ENCODE measurements at regions not wholly inside any gene's neighbourhood (a gene's known extent, or its start where the extent isn't known, plus 50 kb on each side); places are given as distances from the start of the nearest gene placed in this dataset.
A peak's percentile ranks its signal among the peaks of the same experiment; 100 is the strongest.
"Not testable (repeated sequence)": the region's sequence is repeated elsewhere in the genome, so short reads cannot be mapped to it uniquely, and the experiment has no call there.

DNA sequence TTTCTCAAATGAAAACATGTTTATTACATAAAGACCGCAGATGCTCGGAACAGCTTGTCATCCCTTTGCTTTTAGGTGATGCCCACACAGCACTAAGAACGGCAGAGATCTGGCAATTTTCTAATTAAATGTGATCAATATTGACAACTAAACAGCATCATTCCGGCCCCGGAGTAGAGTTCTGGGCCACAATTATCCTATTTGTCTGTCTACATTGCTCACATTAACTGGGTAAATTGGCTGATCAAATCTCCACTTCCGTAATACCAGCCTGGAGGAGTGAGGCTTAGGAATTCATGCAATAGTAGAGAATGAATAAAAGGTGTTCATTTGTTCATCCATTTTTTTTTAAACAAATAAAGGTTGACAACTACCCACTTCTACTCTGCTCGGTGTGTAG is 245.1 kb upstream of the C9orf72 start:
- no peak for DNase-seq (ENCODE audit: low read depth)

DNA sequence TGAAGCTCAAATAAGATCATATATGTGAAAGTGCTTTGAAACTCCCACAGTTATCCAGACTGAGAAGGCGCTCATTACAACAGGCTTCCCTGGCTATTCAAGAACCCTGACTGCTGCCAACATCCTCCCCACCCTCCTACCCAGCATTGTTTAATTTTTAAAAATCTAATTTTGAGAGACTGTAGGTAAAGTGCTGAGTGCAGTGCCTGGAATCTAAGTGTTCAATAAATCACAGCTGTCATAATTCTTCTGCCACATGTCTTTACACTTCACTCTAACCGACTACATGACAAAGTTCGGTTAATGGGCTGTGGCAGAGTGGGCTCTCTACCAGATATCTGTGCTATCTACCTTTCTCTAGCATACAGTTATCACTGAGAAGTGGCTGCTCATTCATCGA is 255.6 kb upstream of the C9orf72 start:
- DNase-seq (ENCODE audit: low read depth): no peak

GRCh38 chr9:27829621-27830020 is 256.3 kb upstream of the C9orf72 start:
- DNase-seq (ENCODE audit: low read depth): no peak

- DNase-seq (ENCODE audit: low read depth): not testable (repeated sequence)
Observed at GRCh38 chr9:27832108-27832507, 258.8 kb upstream of the C9orf72 start.

GRCh38 chr9:27835286-27835685 is 262.0 kb upstream of the C9orf72 start:
- DNase-seq (ENCODE audit: low read depth): no peak

- DNase-seq (ENCODE audit: low read depth): no peak
Observed at GRCh38 chr9:27835746-27836145, 262.5 kb upstream of the C9orf72 start.

DNA sequence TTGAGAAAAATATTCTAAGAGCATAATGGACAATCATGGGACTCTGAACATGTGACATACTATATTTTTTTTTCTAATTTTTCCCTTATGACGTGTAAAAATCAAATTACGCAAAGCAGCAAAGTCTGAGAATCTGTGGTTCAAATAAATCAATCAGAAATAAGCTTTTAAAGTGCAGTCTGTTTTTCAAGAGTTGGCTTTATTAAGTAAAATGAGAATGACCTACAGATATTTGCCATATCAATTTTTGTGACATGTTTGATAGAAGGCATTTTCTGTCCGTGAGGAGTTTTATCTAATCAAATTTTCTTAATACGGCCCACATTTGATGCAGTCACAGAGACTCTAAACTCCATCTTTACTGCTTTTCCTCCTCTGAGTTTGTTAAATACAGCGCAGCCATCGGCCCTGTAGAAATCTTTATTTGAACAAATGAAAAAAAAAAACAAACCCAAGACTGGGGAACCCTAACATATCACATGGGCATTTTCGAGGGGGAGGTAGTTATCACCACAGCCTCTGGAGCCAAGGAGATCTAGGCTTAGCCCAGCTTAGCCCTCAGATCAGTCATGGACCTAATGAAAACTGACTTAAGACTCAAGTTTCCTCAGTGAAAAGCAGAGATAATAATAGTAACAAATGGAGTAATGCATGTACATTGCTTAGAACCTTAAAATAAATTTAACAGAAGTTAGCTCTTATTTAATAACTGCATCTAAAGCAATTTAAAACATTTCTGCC is 263.6 kb upstream of the C9orf72 start:
- DNase-seq (ENCODE audit: low read depth): no peak

GRCh38 chr9:27838876-27839275 is 265.6 kb upstream of the C9orf72 start:
- no peak for DNase-seq (ENCODE audit: low read depth)

GRCh38 chr9:27839767-27840166 is 266.5 kb upstream of the C9orf72 start:
- DNase-seq (ENCODE audit: low read depth): not testable (repeated sequence)

DNA sequence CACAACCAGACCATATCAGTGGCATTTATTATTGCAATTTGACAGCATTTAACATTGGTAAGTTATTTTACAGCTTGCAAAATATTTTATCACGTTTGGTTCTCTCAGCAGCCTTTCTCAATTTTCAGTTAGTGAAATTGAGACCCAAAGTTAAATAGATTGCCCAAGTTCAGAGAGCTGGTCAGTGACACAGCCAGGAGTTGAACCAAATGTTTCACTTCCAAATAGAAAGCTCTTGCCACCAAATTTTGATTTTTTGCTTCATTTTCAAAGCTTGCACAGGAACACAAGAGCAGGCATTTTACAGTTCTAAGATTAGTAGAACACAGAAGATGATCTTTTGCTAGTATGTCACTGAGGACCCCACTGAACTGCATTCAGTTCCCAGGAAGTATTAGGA is 271.5 kb upstream of the C9orf72 start:
- DNase-seq (ENCODE audit: low read depth): no peak

DNA sequence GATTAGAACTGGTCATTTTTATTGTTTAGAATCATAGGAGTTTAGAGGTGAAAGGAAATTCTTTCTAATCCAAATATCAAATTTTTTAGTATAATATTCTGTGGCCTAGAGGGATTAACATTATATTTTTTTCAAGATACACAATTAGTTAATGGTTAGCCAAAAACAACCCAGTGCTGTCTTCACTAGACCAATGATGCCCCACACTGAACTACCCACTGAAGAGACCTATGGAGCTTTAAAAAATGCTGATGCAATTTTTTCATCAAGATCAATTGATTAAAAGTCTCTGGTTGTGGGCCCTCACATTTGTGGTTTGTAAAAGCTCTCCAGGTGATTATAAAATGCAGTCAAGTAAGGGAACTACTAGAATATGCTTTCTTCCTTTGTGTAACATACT is 274.1 kb upstream of the C9orf72 start:
- DNase-seq (ENCODE audit: low read depth): no peak

DNA sequence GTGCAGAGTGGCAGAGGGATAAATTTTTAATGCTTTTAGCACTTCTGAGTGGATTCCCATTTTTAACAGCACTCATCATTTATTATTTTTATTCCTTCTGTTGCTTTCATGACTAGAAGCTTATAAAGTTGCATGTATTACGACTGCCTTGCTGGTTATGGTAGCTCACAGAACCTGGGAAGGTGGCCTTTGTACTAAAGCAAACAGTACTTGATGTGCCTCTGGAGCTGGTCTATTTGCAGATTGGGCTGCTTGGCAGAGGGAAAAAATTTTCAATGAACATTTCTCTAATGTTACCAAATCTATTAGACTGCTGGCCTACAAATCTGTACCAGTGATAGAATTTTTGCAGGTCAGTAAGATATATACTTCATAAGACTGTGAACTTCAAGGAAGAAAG is 274.5 kb upstream of the C9orf72 start:
- DNase-seq (ENCODE audit: low read depth): no peak

DNA sequence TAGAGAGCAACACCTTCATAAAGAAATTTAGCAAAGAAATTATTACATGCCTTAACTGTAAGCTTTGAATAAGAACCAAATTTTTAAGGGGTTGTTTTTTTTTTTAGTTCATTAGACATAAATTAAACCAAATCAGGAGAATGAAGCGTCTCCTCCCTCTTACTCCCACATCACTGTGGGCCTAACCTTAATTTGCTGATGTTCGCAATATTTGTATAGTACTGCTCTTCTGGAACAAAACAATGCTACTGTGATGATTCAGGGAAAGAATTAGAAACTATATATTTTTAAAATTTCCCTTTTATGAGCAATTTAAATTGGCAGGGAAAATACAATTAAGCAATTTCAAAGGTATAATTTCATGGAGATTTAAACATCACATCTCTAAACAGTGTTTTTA is 275.0 kb upstream of the C9orf72 start:
- no peak for DNase-seq (ENCODE audit: low read depth)

- no peak for DNase-seq (ENCODE audit: low read depth)
Observed at GRCh38 chr9:27851858-27852257, 278.6 kb upstream of the C9orf72 start.

DNA sequence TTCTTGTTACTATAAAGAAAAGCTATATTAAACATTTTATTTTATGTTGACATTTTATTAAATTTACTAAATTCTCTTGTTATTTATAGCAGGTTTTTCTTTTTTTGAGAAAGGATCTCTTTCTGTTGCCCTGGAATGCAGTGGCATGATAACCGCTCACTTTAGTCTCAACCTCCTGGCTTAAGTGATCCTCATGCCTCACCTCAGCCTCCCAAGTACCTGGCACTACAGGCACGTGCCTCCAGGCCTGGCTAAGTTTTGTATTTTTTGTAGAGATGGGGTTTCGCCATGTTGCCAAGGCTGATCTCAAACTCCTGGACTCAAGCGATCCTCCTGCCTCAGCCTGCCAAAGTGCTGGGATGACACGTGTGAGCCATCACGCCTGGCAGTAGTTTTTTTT is 280.2 kb upstream of the C9orf72 start:
- DNase-seq (ENCODE audit: low read depth): no peak

DNA sequence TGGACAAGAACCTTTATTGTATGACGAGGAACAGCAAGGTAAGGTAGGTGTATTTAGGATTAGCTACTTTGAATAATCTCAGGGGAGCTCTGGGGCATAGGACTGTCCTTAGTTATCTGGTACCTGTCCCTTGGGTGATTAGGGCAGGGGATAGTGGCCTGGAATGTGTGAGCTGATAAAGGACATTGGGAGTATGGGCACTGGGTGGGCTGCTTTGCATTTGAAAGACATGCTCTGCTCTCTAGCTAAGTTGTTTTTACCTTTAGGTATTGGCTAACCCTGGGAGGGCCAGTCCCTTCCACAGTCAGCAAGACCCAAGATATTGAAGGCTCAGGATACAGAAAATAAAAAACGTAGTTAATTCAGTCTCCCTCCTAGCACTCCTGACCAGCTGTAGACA is 282.8 kb upstream of the C9orf72 start:
- DNase-seq (ENCODE audit: low read depth): no peak

- DNase-seq (ENCODE audit: low read depth): no peak
Observed at GRCh38 chr9:27856748-27857147, 283.5 kb upstream of the C9orf72 start.

- DNase-seq (ENCODE audit: low read depth): peak; percentile 3
Observed at GRCh38 chr9:27861887-27862286, 288.6 kb upstream of the C9orf72 start.

DNA sequence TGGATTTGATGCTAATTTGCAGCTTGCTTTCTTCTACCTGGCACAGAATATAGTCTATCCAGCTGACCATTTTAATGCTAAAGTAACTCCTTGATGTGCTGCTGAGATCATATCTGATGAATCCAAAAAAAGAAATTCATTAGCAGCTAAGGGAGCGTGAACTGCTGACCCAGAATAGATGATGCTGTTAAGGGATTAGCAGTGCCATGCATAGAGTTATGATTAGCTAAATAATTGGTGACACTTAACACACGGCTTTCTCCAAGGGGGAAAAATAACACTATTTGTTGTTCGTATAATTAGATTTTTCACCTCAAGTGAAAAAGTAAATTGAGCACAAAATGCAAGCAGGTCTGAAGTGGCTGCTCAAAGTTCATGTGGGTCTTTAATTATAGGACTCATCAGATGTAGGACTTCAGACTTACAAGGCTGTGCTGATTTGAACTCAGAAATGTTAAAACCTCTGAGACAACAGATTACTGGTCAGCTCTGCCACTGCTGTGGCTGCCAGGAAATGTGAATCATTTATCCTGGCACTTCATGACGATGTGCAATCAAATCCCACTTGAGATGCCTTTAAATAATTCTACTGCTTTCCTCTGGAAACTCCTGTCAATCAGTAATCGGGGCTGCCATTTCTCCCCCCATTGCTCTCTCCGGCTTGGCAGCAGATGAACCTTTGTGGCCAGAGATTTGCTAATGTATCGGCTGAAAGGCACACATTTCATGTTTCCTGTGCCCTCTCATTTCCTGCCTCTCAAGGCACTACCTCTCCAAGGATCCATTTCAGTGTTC is 291.6 kb upstream of the C9orf72 start:
- peak; percentile 63 for DNase-seq (ENCODE audit: low read depth)

DNA sequence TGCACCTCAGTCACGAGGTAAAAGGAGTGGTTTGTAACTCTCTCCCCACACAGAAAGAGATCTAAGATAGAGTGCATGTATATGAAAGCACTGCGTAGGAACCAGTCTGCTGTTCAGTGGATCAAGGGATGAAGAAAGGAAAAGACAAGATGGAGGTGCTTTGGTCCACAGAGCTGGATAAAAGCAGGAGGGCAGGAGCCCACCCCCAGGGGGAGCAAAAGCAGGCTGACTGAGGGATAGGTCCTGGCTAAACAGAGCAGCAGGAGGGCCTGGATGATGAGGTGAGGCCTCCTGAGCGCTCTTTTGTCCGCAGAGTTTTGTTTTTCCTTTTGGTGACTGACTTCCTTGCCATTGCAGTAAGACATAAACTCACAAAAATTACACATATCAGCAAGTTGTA is 293.5 kb upstream of the C9orf72 start:
- DNase-seq (ENCODE audit: low read depth): no peak

GRCh38 chr9:27870404-27870803 is 297.1 kb upstream of the C9orf72 start:
- DNase-seq (ENCODE audit: low read depth): no peak

DNA sequence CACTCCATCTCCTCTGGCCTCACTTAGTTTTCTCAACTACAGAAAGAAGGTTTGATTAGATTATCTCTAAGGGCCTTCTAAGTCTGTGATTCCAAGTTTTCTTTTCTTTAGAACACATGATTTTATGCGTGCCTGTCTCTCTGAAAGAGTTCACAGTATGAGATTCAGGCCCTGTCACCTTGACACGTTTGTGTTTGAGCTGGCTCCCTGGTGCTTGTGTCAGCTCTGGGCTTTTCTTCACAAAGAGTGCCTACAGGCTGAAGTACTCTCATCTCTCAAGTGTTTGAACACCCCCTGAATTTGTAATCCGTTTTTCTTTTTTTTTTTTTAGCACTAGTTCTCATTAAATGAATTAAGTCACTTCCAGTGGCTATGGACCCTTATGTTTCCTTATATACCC is 306.9 kb upstream of the C9orf72 start:
- no peak for DNase-seq (ENCODE audit: low read depth)

DNA sequence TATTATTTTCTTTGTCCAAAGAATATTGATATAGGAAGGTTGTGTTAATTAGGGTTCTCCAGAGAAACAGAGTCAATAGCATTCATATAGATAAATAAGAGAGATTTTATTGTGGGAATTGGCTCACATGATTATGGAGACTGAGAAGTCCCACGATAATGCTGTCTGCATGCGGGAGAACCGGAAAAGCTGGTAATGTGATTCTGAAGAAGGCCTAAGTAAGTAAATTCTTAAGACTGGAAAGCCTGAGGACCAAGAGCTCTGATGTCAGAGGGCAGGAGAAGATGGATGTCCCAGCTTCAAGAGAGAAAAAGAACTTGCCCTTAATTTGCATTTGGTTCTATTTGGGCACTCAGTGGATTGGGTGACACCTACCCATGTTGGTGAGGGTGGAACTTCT is 307.4 kb upstream of the C9orf72 start:
- no peak for DNase-seq (ENCODE audit: low read depth)

All from stromal cell of bone marrow (primary cell).